ENCODE measurements at regions not wholly inside any gene's neighbourhood (a gene's known extent, or its start where the extent isn't known, plus 50 kb on each side); places are given as distances from the start of the nearest gene placed in this dataset.

GRCh38 chr1:238677567-238677966, 708.8 kb upstream of the CHRM3 start:
- Histone ChIP-seq H3K4me1 (replicated peaks in 1 of 2; ENCODE audit: control insufficient read depth in 2 of 2, insufficient read depth in 2 of 2, low read length in 2 of 2) (no peaks in the 10 kb centered on the region), H3K9ac (ENCODE audit: insufficient read depth in 1 of 2, low read depth in 2 of 2, low read length in 2 of 2) (no peak overlapping the region), H4K20me1 (replicated peaks; ENCODE audit: control insufficient read depth, insufficient read depth, low read length) (no peaks in the 10 kb centered on the region), H3K27me3 (ENCODE audit: control insufficient read depth in 2 of 2, insufficient read depth in 2 of 2, low read length in 2 of 2) (no peaks in the 10 kb centered on the region), H3K27ac (ENCODE audit: extremely low read depth, low read depth, low read length) (no peak overlapping the region), H3K36me3 (ENCODE audit: control insufficient read depth, insufficient read depth, low read length) (no peaks in the 10 kb centered on the region), H3K4me2 (ENCODE audit: insufficient read depth, low read length) (no peak overlapping the region), H3K79me2 (ENCODE audit: control insufficient read depth, insufficient read depth, low read length) (no peaks in the 10 kb centered on the region), H3K4me3 (no peak overlapping the region), H3K9me1 (ENCODE audit: control insufficient read depth, insufficient read depth, low read length) (no peaks in the 10 kb centered on the region), H3K9me3 (replicated peaks; ENCODE audit: control insufficient read depth, insufficient read depth, low read depth, low read length) (peaks cover 2% of the 10 kb centered on the region; the same call in 1 of the 2 replicates), H2AFZ (ENCODE audit: low read depth, low read length) (no peak overlapping the region)
- CTCF ChIA-PET (ENCODE audit: low intra/inter-chr PET ratio): no interaction called here
- in situ Hi-C loops (cut with MboI) (no loop called here), intact Hi-C loops (cut with micrococcal nuclease) (no loop called here)
- ATAC-seq (no peak), FAIRE-seq (no peak), DNase-seq (ENCODE audit: extremely low read depth in 1 of 4, low spot score in 3 of 4) (no peak)
- BruUV-seq (replicated peaks): no TSS peak
- TF ChIP-seq POLR2AphosphoS2 (IDR thresholded peaks at IDR 0.05; ENCODE audit: low read length): no peak
- TF ChIP-seq ZBTB43 (CRISPR knock-in tag; IDR thresholded peaks at IDR 0.05): no peak
- TF ChIP-seq BHLHE40 (IDR thresholded peaks at IDR 0.05; ENCODE audit: low read length): no peak
- TF ChIP-seq ZNF436 (CRISPR knock-in tag; IDR thresholded peaks at IDR 0.05): no peak
- no peak for TF ChIP-seq ZNF695 (CRISPR knock-in tag; IDR thresholded peaks at IDR 0.05)
- TF ChIP-seq ZNF12 (CRISPR knock-in tag; IDR thresholded peaks at IDR 0.05): no peak
- TF ChIP-seq MITF (IDR thresholded peaks at IDR 0.05): no peak
- TF ChIP-seq ZC3H4 (CRISPR knock-in tag; IDR thresholded peaks at IDR 0.05; ENCODE audit: borderline replicate concordance): no peak
- TF ChIP-seq KLF1 (tag; IDR thresholded peaks at IDR 0.05): no peak
- POLR2A ChIA-PET: no interaction called here
- 2% methylated on average over 4 of the region's 4 CpGs for WGBS (ENCODE audit: insufficient coverage, low coverage, missing lambda C conversion rate)

Data from K562 (cell line).